T-cell (primary cell): ENCODE measurements at regions not wholly inside any gene's neighbourhood (a gene's known extent, or its start where the extent isn't known, plus 50 kb on each side); places are given as distances from the start of the nearest gene placed in this dataset.

Source experiments
- ATAC-seq, 4 experiments: fragments of 200-7000 bp in 3 of 4; fragments of 150-1000 bp in 1 of 4; cut with Tn5 transposase; replicated peaks in 1 of 4; 1 replicate in 3 of 4; 2 replicates in 1 of 4; pipeline ENCODE4 v1.10.0; 2021; ENCODE audit warnings: moderate library complexity in 3 of 4, mild to moderate bottlenecking in 2 of 4, moderate number of reproducible peaks in 1 of 4
- CTCF ChIA-PET, 2 donors: fragments of 300-600 bp; sonication (Branson Sonifier 250); formaldehyde crosslinking; loops; one replicate each; lab custom pipeline; 2022; ENCODE audit warnings: antibody characterized with exemption in 2 of 2; lab: Charles Lee
- POLR2A ChIA-PET, 2 donors: fragments of 300-600 bp; sonication (Branson Sonifier 250); formaldehyde crosslinking; loops; one replicate each; lab custom pipeline; 2022; ENCODE audit warnings: antibody characterized with exemption in 2 of 2; lab: Charles Lee
- DNase-seq, 35 experiments: peaks; one replicate each; pipeline versions ENCODE4 v3.0.0 to v3.0.0-alpha.2; 2013 to 2023
- H3K27ac ChIP-seq: one replicate; pipeline ENCODE4 v1.5.1; 2013; ENCODE audit warnings: low read length
- H3K27me3 ChIP-seq, 2 experiments: replicated peaks in 1 of 2; 1 replicate in 1 of 2; 2 replicates in 1 of 2; pipeline versions ENCODE4 v1.6.1 to v1.7.0; 2013; ENCODE audit warnings: low read length in 1 of 2, mixed read lengths in 1 of 2; ENCODE audit not compliant: control insufficient read depth in 2 of 2, insufficient read depth in 2 of 2; ENCODE audit errors: extremely low read depth in 1 of 2
- H3K36me3 ChIP-seq, 2 donors: 1 replicate in 1 of 2; 2 replicates in 1 of 2; pipeline versions ENCODE4 v1.6.1 to v1.7.0; 2013; ENCODE audit warnings: low read length in 1 of 2; ENCODE audit not compliant: control insufficient read depth in 2 of 2, insufficient read depth in 1 of 2; ENCODE audit errors: extremely low read depth in 1 of 2
- H3K4me1 ChIP-seq, 2 experiments: 1 replicate in 1 of 2; 2 replicates in 1 of 2; pipeline versions ENCODE4 v1.6.1 to v1.7.0; 2013; ENCODE audit warnings: low read length in 2 of 2, mixed read lengths in 1 of 2; ENCODE audit not compliant: insufficient read depth in 2 of 2, control insufficient read depth in 1 of 2; ENCODE audit errors: extremely low read depth in 1 of 2
- H3K4me3 ChIP-seq, 2 donors: 1 replicate in 1 of 2; 2 replicates in 1 of 2; pipeline versions ENCODE4 v1.5.1 to v1.7.0; 2013; ENCODE audit warnings: mild to moderate bottlenecking in 2 of 2, low read length in 1 of 2, moderate library complexity in 1 of 2; ENCODE audit not compliant: control insufficient read depth in 1 of 2; ENCODE audit errors: extremely low read depth in 1 of 2
- H3K9me3 ChIP-seq: 2 replicates; pipeline ENCODE4 v1.7.0; 2013
- H3K27ac Mint-ChIP-seq, 2 donors: one replicate each; pipeline ENCODE4 v1.8.0; 2020 to 2021; ENCODE audit warnings: mild to moderate bottlenecking in 2 of 2, mixed read lengths in 2 of 2
- H3K27me3 Mint-ChIP-seq, 2 donors: one replicate each; pipeline ENCODE4 v1.8.0; 2021 to 2022; ENCODE audit warnings: mixed read lengths in 2 of 2
- H3K36me3 Mint-ChIP-seq: one replicate; pipeline ENCODE4 v1.8.0; 2021; ENCODE audit warnings: mixed read lengths
- H3K4me1 Mint-ChIP-seq, 3 donors: one replicate each; pipeline ENCODE4 v1.8.0; 2020 to 2022; ENCODE audit warnings: mixed read lengths in 3 of 3, mild to moderate bottlenecking in 1 of 3
- H3K4me3 Mint-ChIP-seq, 3 donors: one replicate each; pipeline ENCODE4 v1.8.0; 2020 to 2022; ENCODE audit warnings: mild to moderate bottlenecking in 3 of 3, mixed read lengths in 3 of 3, moderate library complexity in 3 of 3
- H3K9me3 Mint-ChIP-seq, 3 donors: one replicate each; pipeline ENCODE4 v1.8.0; 2020 to 2022; ENCODE audit warnings: mixed read lengths in 3 of 3
- WGBS: methylation state at CpG from one replicate; pipeline ENCODE4 v1.1.5; 2013; ENCODE audit warnings: missing lambda C conversion rate; ENCODE audit not compliant: insufficient coverage; 5-methylcytosine and 5-hydroxymethylcytosine counted together

DNA sequence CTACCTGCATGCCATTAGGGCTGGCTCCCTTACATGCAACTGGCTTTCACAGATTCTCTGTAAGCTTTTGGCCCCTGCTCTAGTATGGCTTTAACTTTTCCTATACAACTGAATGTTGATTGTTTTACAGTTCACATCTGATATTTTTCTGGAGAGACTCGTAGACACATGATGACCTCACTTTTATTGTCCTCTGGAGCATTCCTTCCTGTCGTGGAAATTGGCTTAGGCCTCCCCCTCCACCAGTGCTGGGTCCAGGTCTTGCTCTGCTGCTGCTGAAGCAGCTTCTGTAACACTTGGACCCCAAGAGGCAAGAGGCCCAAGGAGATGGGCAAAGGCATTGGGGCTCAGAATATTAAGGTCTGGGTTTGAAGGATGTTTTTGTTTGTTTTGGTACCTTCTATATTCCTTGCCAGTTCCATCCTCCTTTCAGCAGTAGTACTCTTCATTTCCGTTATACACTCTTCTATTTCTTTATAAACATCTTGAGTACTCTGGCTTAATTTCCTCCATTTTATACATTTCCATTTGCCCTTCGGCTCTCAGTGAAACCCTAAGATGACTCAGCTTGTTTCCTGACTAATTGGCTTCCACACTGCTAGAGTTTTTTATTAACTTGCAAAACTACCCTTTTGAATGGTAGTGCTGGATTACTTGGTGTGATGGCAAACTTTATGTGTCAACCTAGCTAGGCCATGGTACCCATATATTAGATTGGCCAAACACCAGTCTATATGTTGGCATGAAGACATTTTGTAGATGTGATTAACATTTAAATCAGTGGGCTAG is 219.8 kb downstream of the CDCA7 start:
- Histone ChIP-seq H3K36me3 (no peaks in the 10 kb centered on the region), H3K27me3 (no peaks in the 10 kb centered on the region), H3K9me3 (no peaks in the 10 kb centered on the region), H3K4me1 (no peaks in the 10 kb centered on the region), H3K4me3 (no peak overlapping the region), H3K27ac (no peak overlapping the region)
- H3K27me3 Mint-ChIP-seq = peaks cover 7 to 13% of the 10 kb centered on the region in 2 donors
- ATAC-seq (no peak), DNase-seq (no peak)
- 81% methylated on average over 2 of the region's 4 CpGs for WGBS
- POLR2A ChIA-PET = interaction anchor here in 1 of 2 donors (0.5 kb wide), 1 partner anchor 335 kb away, joined by 3 read pairs; no protein-coding TSS in a partner anchor
- H3K4me1 Mint-ChIP-seq = peaks cover 3 to 6% (median 4%) of the 10 kb centered on the region in 3 donors
- H3K9me3 Mint-ChIP-seq = peaks cover 0 to 5% (median 0%) of the 10 kb centered on the region in 3 donors
- no peak overlapping the region for H3K27ac Mint-ChIP-seq
- no peaks in the 10 kb centered on the region for H3K36me3 Mint-ChIP-seq
- H3K4me3 Mint-ChIP-seq = no peak overlapping the region
- CTCF ChIA-PET = no interaction called here

DNA sequence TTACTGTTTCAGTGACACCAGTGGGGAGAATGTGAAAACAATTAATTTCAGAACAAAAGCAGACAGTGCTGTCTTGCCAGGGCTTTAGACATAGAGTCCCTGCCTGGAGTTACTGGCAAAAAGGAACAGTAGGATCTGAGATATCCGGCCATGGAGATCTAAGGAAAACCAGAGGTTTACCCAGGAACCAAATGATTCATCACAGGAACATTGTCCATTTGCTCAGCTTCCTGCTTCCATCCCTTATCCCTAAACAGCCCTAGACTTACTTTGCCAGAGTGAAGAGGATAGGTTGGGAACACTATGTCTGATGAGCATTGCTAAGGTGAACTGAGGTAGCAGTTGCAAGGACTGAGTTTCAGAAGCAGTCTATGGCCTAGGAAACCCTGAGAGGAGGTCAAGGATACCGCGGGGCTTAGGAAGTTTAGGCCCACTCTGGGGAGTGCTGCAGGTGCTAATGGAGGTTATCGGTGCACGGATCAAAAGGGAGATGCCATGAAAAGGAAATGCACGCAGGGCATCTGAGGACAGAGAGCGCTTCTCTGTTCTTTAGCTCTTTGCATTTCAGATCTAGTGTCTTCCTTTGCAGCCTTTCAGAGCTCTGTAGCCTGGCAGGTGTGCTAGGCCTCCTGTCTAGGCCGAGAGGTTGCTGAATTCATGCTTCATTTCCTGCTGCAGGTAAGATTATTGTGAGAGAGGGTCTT is 223.9 kb downstream of the CDCA7 start:
- WGBS = 74% methylated on average over 7 of the region's 8 CpGs
- H3K27me3 ChIP-seq = no peaks in the 10 kb centered on the region
- no peaks in the 10 kb centered on the region for H3K4me1 ChIP-seq
- ChIA-PET POLR2A (no interaction called here), CTCF (interaction anchor here in 1 of 2 donors (0.6 kb wide), 1 partner anchor 552 kb away, joined by 3 read pairs; no protein-coding TSS in a partner anchor)
- no peaks in the 10 kb centered on the region for H3K9me3 ChIP-seq
- H3K4me3 Mint-ChIP-seq = no peak overlapping the region
- ATAC-seq (no peak), DNase-seq (no peak)
- H3K27me3 Mint-ChIP-seq = peaks cover 0 to 12% of the 10 kb centered on the region in 2 donors
- H3K9me3 Mint-ChIP-seq = peaks cover 0 to 5% (median 0%) of the 10 kb centered on the region in 3 donors
- H3K4me3 ChIP-seq = no peak overlapping the region
- no peaks in the 10 kb centered on the region for H3K4me1 Mint-ChIP-seq
- H3K27ac Mint-ChIP-seq = no peak overlapping the region
- H3K36me3 Mint-ChIP-seq = no peaks in the 10 kb centered on the region
- no peaks in the 10 kb centered on the region for H3K36me3 ChIP-seq
- H3K27ac ChIP-seq = no peak overlapping the region

DNA sequence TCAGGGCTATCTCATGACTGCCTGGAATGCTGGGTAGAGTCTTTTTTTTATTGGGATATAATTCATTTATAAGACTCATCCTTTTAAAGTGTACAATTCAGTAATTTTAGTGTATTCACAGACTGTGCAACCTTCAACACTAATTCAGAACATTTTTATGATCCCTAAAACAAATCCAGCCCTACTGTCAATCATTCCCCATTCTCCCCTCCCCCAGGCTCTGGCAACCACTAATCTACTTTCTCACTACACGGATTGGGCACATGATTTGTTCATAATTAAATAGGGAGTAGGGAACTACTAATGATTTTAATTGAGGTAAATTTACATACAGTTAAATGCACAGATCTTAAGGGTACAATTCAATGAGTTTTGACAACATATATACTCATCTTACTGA is 225.7 kb downstream of the CDCA7 start:
- H3K4me1 ChIP-seq = no peaks in the 10 kb centered on the region
- WGBS = no CpG with 5 or more reads among the region's 1 CpG
- ATAC-seq (no peak), DNase-seq (no peak)
- no peak overlapping the region for H3K4me3 Mint-ChIP-seq
- no peak overlapping the region for H3K27ac ChIP-seq
- ChIA-PET POLR2A (no interaction called here), CTCF (no interaction called here)
- peaks cover 0 to 5% (median 0%) of the 10 kb centered on the region in 3 donors for H3K9me3 Mint-ChIP-seq
- no peaks in the 10 kb centered on the region for H3K36me3 ChIP-seq
- H3K9me3 ChIP-seq = no peaks in the 10 kb centered on the region
- H3K27me3 Mint-ChIP-seq = peaks cover 4 to 12% of the 10 kb centered on the region in 2 donors
- no peaks in the 10 kb centered on the region for H3K27me3 ChIP-seq
- H3K4me3 ChIP-seq = no peak overlapping the region
- no peaks in the 10 kb centered on the region for H3K4me1 Mint-ChIP-seq
- no peak overlapping the region for H3K27ac Mint-ChIP-seq
- H3K36me3 Mint-ChIP-seq = no peaks in the 10 kb centered on the region

DNA sequence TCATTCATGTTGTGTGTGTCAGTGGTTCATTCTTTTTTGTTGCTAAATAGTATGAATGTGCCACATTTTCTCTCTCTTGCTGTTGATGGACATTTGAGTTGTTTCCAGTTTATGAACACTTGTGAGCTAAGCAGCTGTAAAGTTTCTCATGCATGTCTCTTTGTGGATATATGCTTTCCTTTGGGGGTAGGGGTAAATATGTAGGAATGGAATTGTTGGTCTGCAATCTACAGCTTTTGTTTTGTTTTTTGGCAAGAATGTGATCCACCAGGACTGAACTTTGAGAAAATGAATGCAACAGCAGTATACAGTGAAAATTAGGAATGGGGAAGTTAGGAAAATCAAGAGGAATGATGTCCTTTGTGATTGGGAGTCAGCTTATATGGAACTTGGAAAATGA is 226.3 kb downstream of the CDCA7 start:
- H3K9me3 Mint-ChIP-seq = no peaks in the 10 kb centered on the region
- no peaks in the 10 kb centered on the region for H3K4me1 ChIP-seq
- no peak overlapping the region for H3K4me3 ChIP-seq
- ATAC-seq = no peak
- no peaks in the 10 kb centered on the region for H3K36me3 Mint-ChIP-seq
- H3K36me3 ChIP-seq = no peaks in the 10 kb centered on the region
- no peaks in the 10 kb centered on the region for H3K27me3 ChIP-seq
- CTCF ChIA-PET = no interaction called here
- no peak overlapping the region for H3K4me3 Mint-ChIP-seq
- H3K27ac Mint-ChIP-seq = no peak overlapping the region
- H3K9me3 ChIP-seq = no peaks in the 10 kb centered on the region
- DNase-seq = no peak
- peaks cover 4 to 14% of the 10 kb centered on the region in 2 donors for H3K27me3 Mint-ChIP-seq
- H3K27ac ChIP-seq = no peak overlapping the region
- POLR2A ChIA-PET = no interaction called here
- no peaks in the 10 kb centered on the region for H3K4me1 Mint-ChIP-seq

DNA sequence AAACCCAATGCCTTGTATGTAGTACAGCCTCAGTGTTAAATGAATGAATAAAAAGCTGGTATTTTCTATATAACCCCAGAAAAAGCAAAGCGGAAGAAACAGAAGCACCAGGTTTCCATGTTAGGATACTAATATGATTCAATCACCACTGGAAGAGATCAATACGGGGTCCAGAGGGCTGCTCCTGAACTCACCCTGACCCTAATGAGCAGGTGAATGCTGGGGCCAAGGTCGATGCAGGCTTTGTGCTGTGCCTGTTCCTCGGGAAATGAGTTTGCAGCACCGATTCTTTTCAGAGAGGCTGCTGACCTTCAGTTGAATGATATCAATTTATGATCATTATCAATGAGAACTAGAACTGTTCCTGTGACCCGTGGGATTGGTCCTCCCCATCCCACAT is 228.5 kb downstream of the CDCA7 start:
- Mint-ChIP-seq H3K9me3 (no peaks in the 10 kb centered on the region), H3K4me1 (no peaks in the 10 kb centered on the region), H3K27ac (no peak overlapping the region), H3K36me3 (no peaks in the 10 kb centered on the region), H3K4me3 (no peak overlapping the region), H3K27me3 (peaks cover 5 to 18% of the 10 kb centered on the region in 2 donors)
- Histone ChIP-seq H3K27ac (no peak overlapping the region), H3K4me3 (no peak overlapping the region), H3K27me3 (no peaks in the 10 kb centered on the region), H3K9me3 (no peaks in the 10 kb centered on the region), H3K4me1 (no peaks in the 10 kb centered on the region), H3K36me3 (no peaks in the 10 kb centered on the region)
- ATAC-seq (no peak), DNase-seq (no peak)
- 70% methylated on average over 2 of the region's 6 CpGs for WGBS
- ChIA-PET CTCF (no interaction called here), POLR2A (no interaction called here)

DNA sequence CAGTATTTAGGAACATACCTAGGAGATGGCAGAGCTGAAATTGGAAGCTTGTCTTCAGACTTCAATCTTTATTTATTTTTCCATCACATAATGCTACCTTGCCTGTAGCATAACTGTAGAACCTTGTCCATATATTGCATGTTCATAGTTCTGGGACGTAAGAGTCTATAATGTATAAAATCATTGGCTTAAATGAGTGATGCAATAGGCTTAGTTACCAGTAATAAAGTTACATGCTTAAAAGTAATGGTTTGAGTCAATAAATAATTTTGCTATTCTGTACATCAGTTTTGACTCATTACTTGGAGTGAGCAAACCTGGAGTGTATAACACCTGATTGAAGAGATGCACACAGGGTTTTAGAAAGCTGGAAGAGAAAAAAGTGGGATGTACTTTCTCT is 229.3 kb downstream of the CDCA7 start:
- no peak for DNase-seq
- Histone ChIP-seq H3K27me3 (peaks cover 0 to 2% of the 10 kb centered on the region in 2 experiments), H3K9me3 (no peaks in the 10 kb centered on the region), H3K4me3 (no peak overlapping the region), H3K4me1 (no peaks in the 10 kb centered on the region), H3K27ac (no peak overlapping the region), H3K36me3 (no peaks in the 10 kb centered on the region)
- ChIA-PET CTCF (no interaction called here), POLR2A (no interaction called here)
- Mint-ChIP-seq H3K27me3 (peaks cover 8 to 21% of the 10 kb centered on the region in 2 donors), H3K27ac (no peak overlapping the region), H3K4me1 (no peaks in the 10 kb centered on the region), H3K4me3 (no peak overlapping the region), H3K36me3 (no peaks in the 10 kb centered on the region), H3K9me3 (no peaks in the 10 kb centered on the region)
- no CpG with 5 or more reads among the region's 1 CpG for WGBS
- ATAC-seq = no peak
